ENCODE measurements at regions not wholly inside any gene's neighbourhood (a gene's known extent, or its start where the extent isn't known, plus 50 kb on each side); places are given as distances from the start of the nearest gene placed in this dataset.
"Not testable (repeated sequence)": the region's sequence is repeated elsewhere in the genome, so short reads cannot be mapped to it uniquely, and the experiment has no call there.

DNA sequence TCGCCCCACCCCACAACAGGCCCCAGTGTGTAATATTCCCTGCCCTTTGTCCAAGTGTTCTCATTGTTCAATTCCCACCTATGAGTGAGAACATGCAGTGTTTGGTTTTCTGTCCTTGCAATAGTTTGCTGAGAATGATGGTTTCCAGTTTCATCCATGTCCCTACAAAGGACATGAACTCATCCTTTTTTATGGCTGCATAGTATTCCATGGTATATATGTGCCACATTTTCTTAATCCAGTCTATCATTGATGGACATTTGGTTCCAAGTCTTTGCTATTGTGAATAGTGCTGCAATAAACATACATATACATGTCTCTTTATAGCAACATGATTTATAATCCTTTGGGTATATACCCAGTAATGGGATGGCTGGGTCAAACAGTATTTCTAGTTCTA, 132.7 kb downstream of the SNX10 start:
- not testable (repeated sequence) for DNase-seq (ENCODE audit: low spot score)

DNA sequence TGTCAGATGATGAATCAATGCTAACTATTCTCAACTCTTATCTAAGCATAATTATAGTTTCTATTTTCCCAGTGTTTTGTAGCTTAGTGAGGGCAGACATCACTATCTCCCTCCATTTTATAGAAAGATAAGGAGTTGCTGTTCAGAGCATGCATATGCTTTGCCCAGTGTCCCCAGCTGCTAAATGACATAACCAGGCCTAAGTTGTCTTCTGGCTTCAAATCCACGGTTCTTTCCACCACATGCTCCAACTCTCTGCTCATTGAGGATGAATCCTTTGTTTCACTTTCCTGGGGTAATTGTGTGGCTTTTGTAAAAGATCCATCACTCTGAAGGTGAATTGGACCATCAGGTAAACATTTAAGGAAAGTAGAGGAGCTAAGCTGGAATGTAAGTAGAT, 134.0 kb downstream of the SNX10 start:
- DNase-seq (ENCODE audit: low spot score) = no peak

DNA sequence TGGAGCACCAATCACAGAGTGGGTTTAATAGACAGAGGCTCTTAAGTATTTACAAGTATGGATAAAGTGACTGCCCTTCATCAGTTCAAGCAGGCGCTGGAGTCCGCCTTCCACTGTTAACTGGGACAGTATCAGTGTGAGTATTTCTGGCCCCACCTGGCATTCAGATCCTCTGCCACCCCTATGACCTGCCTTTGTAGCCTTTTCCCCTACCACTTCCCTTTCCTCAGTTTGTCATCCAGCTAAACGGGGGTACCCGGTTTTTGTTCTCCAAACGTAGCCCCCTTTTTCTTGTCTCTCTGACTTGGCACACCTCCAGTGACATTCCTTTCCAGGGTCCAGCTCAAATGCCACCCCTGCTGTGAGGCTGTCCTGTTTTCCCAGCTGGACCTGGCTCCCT, 134.4 kb downstream of the SNX10 start:
- no peak for DNase-seq (ENCODE audit: low spot score)

DNA sequence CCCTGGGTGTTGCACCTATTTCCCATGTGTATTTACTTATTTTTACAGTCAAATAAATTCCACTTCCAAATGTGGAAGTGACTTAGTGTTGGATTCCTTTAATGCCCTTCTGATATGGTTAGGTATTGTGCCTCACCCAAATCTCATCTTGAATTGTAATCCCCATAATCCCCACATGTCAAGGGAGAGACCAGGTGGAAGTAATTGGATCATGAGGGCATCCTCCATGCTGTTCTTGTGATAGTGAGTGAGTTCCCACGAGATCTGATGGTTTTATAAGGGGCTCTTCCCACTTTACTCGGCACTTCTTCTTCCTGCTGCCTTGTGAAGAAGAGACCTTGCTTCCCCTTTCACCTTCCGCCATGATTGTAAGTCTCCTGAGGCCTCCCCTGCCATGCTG, 136.9 kb downstream of the SNX10 start:
- DNase-seq (ENCODE audit: low spot score) = no peak

DNA sequence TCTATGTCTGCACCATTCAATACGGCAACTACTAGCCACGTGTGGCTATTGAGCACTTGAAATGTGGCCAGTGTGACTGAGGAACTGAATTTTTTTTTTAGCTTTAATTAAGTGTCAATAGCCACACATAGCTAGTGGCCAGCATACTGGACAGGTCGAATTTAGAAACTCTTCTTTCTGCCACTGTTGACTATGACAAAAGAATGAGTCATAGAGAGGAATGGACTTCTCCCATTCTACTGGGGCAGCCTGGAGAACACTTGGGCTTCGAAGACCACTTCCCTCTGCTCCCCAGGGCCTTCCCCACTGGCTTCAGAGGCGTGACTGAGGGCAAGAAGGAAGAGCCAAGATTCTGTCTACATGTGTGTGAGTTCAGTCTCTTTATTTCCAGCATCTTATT, 137.5 kb downstream of the SNX10 start:
- DNase-seq (ENCODE audit: low spot score) = no peak

DNA sequence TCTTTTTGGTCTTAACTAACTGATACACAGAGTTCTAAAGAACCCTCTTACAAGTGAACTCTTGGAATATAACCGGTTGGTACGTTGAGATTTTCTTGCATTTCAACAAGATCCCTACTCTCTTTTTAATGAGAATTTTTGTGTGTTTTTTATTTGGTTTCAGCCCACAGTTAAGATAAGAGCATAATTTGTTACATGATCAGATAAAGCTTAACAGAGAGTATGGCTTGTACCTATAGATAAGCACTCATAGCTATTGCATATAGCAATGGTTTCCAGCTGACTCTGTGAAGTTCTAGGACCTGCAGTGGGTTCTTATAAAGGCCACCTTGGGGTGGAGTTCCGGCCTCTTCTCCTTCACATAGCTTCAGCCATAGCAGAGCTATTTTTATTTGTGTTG, 143.3 kb downstream of the SNX10 start:
- no peak for DNase-seq (ENCODE audit: low spot score)

DNA sequence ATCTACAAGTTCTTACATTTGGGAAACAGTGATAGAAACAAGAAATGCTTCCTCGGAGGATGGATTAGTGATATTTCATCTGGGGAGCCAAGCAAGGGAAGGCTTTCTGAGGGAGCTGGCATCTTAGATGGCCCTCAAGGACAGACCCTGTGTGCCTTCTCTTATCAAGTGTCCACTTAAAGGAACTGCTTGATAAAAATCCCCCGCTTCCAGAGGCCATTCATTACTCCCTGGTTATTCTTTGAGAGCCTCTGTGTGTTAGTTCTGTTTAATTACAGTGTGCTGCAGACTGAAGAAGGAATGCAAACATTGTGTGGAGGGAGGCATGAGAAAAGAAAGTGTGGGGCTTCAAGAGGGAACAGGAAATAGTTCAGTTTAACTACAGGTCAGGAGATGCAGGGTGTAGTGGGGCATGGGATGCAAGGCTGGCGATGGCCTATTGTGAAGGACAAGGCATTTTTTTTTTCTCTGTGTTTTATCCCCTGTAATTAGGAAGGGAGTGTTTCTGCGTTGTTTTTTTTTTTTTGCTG, 145.4 kb downstream of the SNX10 start:
- no peak for DNase-seq (ENCODE audit: low spot score)

DNA sequence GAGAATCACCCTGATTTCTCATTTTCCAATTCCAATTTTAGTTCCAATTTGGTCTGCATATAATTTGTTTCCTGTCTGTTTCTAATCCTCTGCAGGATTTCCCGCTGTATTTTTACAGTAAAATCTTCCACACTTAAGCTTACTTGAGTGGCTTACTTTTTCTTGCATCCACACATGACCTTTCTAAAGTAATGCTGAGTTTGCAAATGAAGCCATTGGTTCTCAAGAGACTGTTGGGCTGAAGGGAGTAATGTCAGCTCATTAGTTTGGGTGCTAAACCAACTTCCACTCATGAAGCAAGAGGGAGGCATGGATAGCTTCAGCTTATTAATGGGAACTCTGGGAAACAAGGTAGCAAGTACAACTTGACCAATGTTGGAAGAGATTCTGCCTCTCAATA, 146.4 kb downstream of the SNX10 start:
- no peak for DNase-seq (ENCODE audit: low spot score)

DNA sequence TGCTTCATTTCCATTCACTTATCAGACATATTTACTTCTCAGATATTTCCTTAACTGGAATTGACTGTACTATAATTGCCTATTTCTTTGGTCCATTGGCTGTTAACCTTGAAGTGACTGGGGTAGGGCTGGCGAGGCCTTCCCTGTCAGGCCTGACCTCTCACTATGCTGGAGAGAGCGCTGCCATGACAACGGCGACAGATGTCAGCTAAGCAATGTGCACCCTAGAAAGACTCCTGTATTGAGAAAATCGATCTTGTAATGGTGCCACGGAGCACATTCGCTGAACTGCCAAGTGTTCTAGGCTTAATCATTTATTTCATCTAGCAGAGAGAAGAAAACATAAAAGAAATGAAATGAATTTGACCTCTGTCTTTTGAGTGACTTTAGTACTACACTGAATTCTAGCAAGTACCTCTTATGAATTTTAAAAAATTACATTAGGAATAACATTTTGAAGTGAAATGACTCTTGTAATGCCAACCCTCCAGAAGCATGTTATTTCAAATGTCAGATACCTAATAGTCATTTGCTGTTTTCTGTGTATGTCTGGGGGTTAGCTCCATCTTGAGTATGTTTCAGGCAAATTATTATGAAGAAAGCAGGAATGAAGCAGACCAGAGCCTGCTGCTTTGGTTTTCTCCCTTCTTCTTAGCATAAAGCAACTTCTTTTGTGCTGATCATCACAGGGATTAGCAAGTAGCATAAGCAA, 148.0 kb downstream of the SNX10 start:
- peak; percentile 90 for DNase-seq (ENCODE audit: low spot score)

DNA sequence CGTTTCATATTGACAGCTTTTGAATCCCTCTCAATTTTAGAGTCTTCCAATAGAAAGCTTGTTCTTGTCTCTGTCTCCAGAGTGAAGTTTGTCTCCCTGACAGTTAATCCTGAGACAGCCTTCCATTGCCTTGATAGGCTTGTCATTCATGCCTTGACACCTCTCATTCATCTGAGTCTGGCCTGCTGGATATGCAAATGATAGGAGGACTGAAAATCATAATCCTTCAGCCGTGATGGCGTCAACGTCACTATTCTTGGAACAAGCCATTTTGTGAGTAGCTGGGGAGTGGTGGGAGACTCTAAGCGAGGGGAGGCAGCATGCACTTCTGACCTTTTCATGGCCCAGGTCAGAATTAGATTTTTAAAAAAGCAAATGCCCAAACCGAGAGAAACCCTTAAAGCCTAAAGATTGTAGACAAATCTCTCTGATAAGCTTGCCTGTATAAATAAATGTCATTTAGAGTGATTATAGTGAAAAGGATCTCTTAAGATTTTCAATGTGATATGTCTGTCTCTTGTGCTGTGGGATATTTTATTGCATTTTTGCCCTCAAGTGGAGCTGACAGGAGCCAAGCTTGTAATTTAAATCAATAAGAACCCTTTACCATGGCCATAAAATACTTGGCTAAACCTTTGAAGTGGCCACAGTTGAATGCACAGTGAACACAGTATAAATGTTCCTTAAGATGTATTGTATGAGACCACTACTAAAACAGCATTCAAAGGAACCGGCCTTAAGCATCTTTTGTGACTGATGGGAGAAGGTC, 148.8 kb downstream of the SNX10 start:
- no peak for DNase-seq (ENCODE audit: low spot score)

DNA sequence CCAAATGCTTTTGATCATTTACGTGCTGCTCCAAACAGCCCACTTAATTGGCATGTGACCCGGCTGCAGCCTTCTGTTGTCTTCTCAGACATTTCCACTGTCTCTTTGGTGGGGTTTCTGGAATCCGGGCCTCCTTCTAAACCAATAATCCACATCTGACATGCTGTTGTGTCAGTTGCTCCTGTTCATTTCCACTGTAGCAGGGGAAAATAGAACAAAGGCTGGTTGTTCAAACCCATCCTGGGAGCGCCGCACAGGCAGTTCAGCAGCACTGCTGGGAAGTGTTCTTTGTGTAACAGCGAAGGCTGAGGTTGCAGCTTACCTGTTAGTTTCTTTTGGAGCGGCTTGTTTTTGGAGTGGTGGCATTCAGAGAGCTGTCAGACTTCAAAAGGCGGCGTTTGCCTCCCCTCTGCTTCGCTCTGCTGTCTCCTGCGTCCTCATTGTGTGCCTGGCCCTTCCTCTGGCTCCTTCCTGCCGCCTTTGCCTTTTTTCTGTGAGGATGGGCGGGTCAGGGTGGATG, 149.4 kb downstream of the SNX10 start:
- DNase-seq (ENCODE audit: low spot score) = no peak

DNA sequence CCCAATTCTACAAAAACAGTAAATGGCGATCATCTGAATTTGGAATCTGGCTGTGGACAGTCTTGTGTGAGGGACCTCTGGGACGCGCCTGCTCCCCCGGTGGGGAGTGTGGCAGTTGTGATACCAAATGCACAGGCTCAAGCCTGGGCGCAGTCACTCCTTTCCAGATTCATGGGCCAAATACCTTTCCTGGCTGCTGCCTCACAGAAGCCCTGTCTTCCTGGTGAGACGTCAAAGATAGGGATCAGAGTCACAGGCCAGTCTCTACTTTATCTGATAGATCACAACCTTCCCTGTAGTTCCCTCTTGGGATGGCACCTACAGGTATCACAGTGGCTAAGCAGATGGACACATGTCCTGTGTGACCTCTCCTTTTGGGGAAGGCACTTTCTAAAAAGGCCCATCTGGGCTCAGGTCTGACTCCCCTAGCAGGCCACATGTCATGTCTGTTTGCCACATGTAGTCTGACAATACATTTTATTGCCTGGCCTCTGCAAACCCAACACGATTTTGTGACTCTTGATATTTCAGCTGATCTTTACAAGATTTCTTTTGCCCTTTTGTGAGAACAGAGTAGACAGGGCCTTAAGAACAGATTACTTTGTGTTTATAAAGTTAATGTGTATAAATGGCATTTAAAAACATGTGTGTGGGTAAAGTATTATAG, 150.1 kb downstream of the SNX10 start:
- DNase-seq (ENCODE audit: low spot score) = no peak

DNA sequence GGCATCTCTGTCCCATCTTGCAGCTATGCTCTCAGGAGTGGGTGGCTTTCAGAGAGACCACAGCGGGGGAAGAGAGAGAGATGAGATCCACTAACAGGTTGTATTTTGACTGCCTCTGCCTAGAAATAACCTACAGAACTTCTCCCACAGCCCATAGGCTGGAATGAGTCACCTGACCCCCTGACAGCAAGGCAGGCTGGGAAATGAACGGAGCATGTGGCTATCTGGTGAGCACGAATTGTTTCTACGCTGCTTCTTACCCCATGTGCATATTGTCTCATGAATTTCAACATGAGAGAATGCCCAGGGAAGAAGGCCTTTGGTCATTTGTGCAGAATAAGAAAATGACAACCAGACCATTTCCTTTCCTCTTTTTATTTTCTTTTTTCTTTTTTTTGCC, 151.3 kb downstream of the SNX10 start:
- DNase-seq (ENCODE audit: low spot score) = no peak

DNA sequence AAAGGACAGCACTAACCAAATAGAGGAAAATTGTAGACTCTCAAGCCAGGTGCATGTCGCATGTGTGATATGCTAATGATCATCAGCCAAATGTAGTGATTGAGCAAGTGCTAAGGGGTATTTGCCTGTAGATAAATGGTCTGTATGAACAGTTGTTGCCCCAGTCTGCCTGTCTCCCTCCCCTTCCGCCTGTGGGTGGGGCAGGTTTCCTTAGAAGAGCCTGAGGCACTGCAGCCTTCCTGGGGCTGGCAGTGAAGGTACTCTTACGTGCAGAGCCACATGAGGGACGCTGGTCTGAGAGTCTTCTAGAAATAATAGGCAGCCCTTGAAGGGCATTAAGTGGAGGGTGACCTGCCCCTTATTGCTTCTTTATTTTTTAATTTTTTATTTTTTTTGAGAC, 152.1 kb downstream of the SNX10 start:
- DNase-seq (ENCODE audit: low spot score) = no peak

DNA sequence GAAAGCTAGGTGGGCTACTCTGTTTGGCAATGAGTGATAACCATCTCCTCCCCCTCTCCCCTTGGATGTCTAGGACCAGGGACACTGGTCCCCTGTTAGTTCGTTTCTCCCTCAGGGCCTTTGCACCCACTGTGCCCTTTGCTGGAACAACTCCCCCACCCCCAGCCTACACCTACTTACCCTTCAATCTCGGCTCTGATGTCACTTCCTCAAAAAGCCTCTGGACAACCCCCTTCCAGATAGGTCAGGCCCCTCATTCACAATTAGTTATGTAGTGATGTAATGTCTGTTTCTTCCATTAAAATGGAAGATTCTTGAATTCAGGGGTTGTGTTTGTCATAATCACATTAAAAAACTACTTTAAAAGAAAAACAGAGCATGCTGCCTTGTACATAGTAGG, 152.9 kb downstream of the SNX10 start:
- no peak for DNase-seq (ENCODE audit: low spot score)

DNA sequence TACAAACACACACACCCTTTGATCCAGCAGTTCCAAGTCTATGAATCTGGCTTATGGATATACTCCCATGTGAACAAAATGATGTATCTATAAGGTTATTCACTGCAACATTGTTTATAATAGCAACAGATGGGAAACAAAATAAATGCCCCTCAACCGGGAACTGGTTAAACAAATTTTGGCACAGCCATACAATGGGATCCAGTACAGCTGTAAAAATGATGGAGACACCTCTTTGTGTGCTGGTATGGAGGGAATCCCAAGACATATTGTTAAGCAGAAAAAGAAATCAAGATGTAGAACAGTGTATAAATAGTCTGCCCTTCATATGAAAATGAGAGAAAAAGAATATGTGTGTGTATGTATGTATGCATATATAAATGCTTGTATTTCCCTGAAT, 155.5 kb downstream of the SNX10 start:
- DNase-seq (ENCODE audit: low spot score) = no peak

DNA sequence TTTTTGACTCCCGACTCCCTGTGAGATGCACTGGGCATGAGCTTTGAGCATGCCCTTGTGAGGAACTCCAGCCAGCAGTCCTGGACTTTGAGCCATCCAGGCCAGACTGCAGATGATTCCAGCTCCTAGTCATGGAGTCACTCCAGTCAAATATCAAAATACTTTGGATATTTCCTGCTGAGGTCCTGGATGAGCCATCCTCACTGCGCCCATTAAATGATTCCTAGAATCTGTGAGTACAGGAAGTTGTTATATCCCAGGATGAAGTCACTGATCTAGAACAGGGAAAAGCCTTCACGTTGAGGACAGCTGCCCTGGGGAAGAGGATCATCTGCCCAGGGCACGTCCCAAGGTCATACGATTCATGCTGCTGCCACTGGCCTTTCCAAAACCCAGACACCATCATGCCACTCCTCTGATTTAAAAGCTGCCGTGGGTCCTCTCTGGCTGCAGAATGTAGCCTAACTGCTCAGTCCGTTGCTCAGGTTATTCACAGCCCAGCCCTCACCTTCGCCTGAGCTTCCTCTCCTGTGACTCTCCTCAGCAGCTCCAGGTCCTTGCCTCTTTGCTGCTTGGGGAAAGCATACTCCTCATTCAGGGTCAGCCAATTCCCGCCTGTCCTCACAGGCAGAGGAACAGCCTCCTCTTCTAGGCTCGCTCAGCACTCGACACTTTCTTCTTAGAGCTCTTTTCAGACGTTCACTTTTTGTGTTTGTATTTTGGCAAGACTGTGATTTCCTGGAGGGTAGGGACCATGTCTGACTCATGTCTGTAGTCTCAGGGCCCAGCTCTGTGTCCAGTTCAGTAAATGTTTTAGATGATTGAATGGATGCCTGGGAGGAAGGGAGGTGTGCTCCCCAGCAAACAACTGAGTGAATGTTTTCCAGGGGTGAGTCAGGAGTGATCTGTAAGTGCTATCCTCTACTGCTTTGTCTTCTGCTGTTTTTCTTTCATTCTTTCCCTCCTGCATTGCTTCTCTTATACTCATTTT, 157.8 kb downstream of the SNX10 start:
- no peak for DNase-seq (ENCODE audit: low spot score)

DNA sequence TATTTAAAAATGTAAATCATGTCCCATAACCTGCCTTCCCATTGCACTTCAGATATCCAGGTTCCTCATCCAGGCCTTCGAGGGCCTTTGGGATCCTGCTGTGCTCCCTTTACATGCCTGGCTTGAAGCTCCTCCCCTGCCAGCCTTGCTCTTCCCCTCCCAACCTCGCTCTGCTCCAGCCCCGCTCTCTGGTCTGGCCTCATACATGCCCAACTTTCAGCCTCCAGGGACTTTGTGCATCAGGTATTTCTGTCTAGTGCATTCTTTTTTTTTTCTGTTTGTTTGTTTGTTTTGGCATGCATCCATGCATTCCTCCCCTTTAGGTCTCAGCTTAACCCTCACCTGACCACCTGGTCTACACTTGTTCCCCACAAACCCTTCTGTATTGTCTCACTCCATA, 160.3 kb downstream of the SNX10 start:
- no peak for DNase-seq (ENCODE audit: low spot score)

DNA sequence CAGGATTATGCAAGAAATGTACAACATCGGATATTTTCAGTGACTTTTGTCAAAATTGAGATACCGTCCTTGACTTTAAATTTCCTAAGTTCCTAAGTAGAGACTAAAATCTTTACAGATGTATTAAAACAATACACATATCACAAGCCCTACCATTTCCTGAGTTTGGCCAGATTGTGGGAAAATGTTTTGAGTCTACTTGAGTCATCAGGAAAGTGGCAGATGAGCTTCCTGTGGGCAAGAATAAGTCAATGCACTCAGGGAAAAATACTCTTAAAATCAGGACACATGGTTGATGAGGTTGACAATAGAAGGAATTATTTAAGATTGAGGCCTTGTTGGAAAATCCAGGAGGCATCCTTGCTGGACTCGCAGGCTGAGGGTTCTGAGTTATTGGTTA, 162.5 kb downstream of the SNX10 start:
- DNase-seq (ENCODE audit: low spot score) = no peak

DNA sequence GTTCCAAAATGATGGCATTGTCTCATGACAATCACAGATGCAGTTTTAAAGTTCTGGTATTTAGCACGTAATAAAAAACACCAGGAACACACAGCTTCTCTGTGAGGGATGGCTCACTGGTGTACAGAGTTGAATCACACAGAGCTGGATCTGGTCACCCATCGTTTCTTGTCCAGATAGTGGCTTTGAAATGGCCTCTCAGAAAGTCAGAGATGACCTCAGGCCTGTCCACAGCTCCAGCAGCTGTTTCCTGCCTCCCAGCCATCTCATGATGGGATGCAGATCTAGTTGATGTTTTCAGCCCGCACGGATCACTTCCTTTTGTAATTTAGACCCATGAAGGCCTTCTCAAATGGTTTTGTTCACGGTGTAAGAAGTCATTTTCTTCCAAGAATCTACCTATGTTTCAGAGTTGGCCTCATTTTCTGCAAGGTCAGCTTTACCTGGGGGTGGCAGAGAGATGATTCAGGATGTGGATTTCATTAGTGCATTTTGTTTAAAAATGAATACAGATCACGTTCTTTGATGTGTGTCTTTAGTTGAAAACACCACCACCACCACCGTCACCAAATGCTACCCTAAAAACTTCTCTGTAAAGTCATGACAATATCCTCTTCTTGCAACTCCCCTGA, 166.2 kb downstream of the SNX10 start:
- no peak for DNase-seq (ENCODE audit: low spot score)

Data from mucosa of gallbladder (tissue), 1 donor.